ENCODE measurements at regions not wholly inside any gene's neighbourhood (a gene's known extent, or its start where the extent isn't known, plus 50 kb on each side); places are given as distances from the start of the nearest gene placed in this dataset.

DNA sequence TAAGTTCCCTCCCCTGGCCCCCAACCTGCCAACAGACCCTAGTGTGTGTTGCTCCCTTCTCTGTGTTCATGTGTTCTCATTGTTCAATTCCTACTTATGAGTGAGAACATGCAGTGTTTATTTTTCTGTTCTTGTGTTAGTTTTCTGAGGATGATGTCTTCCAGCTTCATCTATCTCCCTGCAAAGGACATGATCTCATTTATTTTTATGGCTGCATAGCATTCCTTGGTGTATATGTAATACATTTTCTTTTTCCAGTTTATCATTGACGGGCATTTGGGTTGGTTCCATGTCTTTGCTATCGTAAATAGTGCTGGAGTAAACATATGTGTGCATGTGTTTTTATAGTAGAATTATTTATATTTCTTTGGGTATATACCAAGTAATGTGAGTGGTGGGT is 602.2 kb downstream of the DSC3 start:
- no peak for FAIRE-seq
- no peaks in the 10 kb centered on the region for H3K27me3 ChIP-seq (ENCODE audit: control insufficient read depth, extremely low read depth, insufficient read depth, low read length)
- H3K27ac ChIP-seq (ENCODE audit: control insufficient read depth, insufficient read depth, low read length), result no peak overlapping the region
- no peak overlapping the region for H2AFZ ChIP-seq (ENCODE audit: control insufficient read depth, low read length)
- no peak for TF ChIP-seq EZH2 (IDR thresholded peaks at IDR 0.05; ENCODE audit: low read length)
- TF ChIP-seq, protein P1, sequence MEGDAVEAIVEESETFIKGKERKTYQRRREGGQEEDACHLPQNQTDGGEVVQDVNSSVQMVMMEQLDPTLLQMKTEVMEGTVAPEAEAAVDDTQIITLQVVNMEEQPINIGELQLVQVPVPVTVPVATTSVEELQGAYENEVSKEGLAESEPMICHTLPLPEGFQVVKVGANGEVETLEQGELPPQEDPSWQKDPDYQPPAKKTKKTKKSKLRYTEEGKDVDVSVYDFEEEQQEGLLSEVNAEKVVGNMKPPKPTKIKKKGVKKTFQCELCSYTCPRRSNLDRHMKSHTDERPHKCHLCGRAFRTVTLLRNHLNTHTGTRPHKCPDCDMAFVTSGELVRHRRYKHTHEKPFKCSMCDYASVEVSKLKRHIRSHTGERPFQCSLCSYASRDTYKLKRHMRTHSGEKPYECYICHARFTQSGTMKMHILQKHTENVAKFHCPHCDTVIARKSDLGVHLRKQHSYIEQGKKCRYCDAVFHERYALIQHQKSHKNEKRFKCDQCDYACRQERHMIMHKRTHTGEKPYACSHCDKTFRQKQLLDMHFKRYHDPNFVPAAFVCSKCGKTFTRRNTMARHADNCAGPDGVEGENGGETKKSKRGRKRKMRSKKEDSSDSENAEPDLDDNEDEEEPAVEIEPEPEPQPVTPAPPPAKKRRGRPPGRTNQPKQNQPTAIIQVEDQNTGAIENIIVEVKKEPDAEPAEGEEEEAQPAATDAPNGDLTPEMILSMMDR (optimal IDR thresholded peaks at IDR 0.05 in 1 of 3, IDR thresholded peaks at IDR 0.05 in 1 of 3, conservative IDR thresholded peaks at IDR 0.05 in 1 of 3; ENCODE audit: extremely low read depth in 1 of 3, insufficient read depth in 2 of 3, low read length in 3 of 3), result no peak
- no peak overlapping the region for H3K4me3 ChIP-seq (ENCODE audit: control insufficient read depth in 2 of 3, extremely low read depth in 1 of 3, insufficient read depth in 2 of 3, low read depth in 1 of 3, low read length in 3 of 3)
- no peak overlapping the region for H3K4me2 ChIP-seq (ENCODE audit: control insufficient read depth, extremely low read depth, insufficient read depth, low read depth, low read length)
- H3K9me3 ChIP-seq (ENCODE audit: control insufficient read depth, low read depth, low read length), result no peaks in the 10 kb centered on the region
- DNase-seq (ENCODE audit: low read depth, low spot score), result no peak
- H3K4me1 ChIP-seq (ENCODE audit: control insufficient read depth, extremely low read depth, insufficient read depth, low read length), result no peaks in the 10 kb centered on the region
- H3K79me2 ChIP-seq (ENCODE audit: control insufficient read depth, insufficient read depth, low read length), result no peaks in the 10 kb centered on the region
- dilution Hi-C loops (cut with MboI; ENCODE audit: extremely low pct_ligation_motif_present, low sequenced_read_pairs), result no loop called here
- H4K20me1 ChIP-seq (ENCODE audit: control insufficient read depth, extremely low read depth, insufficient read depth, low read length), result no peaks in the 10 kb centered on the region
- no peaks in the 10 kb centered on the region for H3K9me1 ChIP-seq (ENCODE audit: control insufficient read depth, extremely low read depth, insufficient read depth, low read length)
- H3K9ac ChIP-seq (ENCODE audit: control insufficient read depth, extremely low read depth, insufficient read depth, low read length), result no peak overlapping the region
- H3K36me3 ChIP-seq (ENCODE audit: control insufficient read depth in 2 of 2, extremely low read depth in 1 of 2, insufficient read depth in 2 of 2, low read length in 2 of 2), result no peaks in the 10 kb centered on the region

DNA sequence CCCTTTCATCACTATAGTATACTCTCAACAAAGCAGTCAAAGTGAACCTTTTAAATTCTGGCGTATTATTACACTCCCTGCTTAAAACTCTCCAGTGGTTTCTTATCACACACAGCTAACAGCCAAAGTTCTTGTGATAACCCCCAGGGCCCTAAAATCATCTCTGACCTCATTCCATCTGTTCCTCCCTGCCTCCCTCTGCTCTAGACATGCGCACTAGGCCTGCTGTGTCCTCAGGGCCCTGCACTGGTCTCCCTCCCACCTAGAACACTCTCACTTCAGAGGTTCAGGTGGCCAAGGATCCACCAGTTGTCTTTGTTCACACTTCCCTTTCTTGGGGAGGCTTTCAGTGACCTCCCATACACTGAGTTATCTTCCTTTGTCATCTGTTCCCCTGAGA is 603.4 kb downstream of the DSC3 start:
- DNase-seq (ENCODE audit: low read depth, low spot score) (no peak), FAIRE-seq (no peak)
- H3K4me2 ChIP-seq (ENCODE audit: control insufficient read depth, extremely low read depth, insufficient read depth, low read depth, low read length), result no peak overlapping the region
- no peaks in the 10 kb centered on the region for H3K36me3 ChIP-seq (ENCODE audit: control insufficient read depth in 2 of 2, extremely low read depth in 1 of 2, insufficient read depth in 2 of 2, low read length in 2 of 2)
- no peak overlapping the region for H3K27ac ChIP-seq (ENCODE audit: control insufficient read depth, insufficient read depth, low read length)
- H3K79me2 ChIP-seq (ENCODE audit: control insufficient read depth, insufficient read depth, low read length), result no peaks in the 10 kb centered on the region
- no peak overlapping the region for H2AFZ ChIP-seq (ENCODE audit: control insufficient read depth, low read length)
- no peaks in the 10 kb centered on the region for H3K9me1 ChIP-seq (ENCODE audit: control insufficient read depth, extremely low read depth, insufficient read depth, low read length)
- TF ChIP-seq EZH2 (IDR thresholded peaks at IDR 0.05; ENCODE audit: low read length), result no peak
- TF ChIP-seq, protein P1 (optimal IDR thresholded peaks at IDR 0.05 in 1 of 3, IDR thresholded peaks at IDR 0.05 in 1 of 3, conservative IDR thresholded peaks at IDR 0.05 in 1 of 3; ENCODE audit: extremely low read depth in 1 of 3, insufficient read depth in 2 of 3, low read length in 3 of 3), result no peak
- H3K4me1 ChIP-seq (ENCODE audit: control insufficient read depth, extremely low read depth, insufficient read depth, low read length), result no peaks in the 10 kb centered on the region
- no peaks in the 10 kb centered on the region for H3K9me3 ChIP-seq (ENCODE audit: control insufficient read depth, low read depth, low read length)
- dilution Hi-C loops (cut with MboI; ENCODE audit: extremely low pct_ligation_motif_present, low sequenced_read_pairs), result no loop called here
- H4K20me1 ChIP-seq (ENCODE audit: control insufficient read depth, extremely low read depth, insufficient read depth, low read length), result no peaks in the 10 kb centered on the region
- H3K27me3 ChIP-seq (ENCODE audit: control insufficient read depth, extremely low read depth, insufficient read depth, low read length), result no peaks in the 10 kb centered on the region
- no peak overlapping the region for H3K4me3 ChIP-seq (ENCODE audit: control insufficient read depth in 2 of 3, extremely low read depth in 1 of 3, insufficient read depth in 2 of 3, low read depth in 1 of 3, low read length in 3 of 3)
- H3K9ac ChIP-seq (ENCODE audit: control insufficient read depth, extremely low read depth, insufficient read depth, low read length), result no peak overlapping the region

Measured in keratinocyte (primary cell).